NCI-H2227 treated with DMSO at 0.1 percent for 48 hours (cell line): ENCODE measurements at regions not wholly inside any gene's neighbourhood (a gene's known extent, or its start where the extent isn't known, plus 50 kb on each side); places are given as distances from the start of the nearest gene placed in this dataset.
"Not testable (repeated sequence)": the region's sequence is repeated elsewhere in the genome, so short reads cannot be mapped to it uniquely, and the experiment has no call there.

Source experiments
- DNase-seq: peaks from one replicate; lab custom pipeline; 2025; lab: John Stamatoyannopoulos, UW

DNA sequence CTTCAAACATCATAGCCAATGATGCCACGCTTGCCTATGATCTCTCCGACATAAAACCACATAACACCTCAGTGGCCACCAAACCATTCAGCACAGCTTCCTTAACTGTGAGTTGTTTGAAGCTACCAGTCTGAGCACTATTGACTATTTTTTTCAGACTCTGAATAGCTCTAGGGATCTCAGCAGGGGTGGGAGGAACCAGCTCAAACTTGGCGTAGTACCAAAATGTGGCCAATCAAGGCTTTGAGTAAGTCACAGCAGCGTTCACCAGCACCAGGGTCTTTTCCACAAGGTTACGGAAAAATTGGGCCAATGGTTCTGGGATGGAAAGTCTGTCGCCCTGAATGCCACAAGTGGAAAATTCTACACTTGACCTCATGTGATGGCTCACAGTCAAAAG lies 70.6 kb downstream of the SMPDL3A start:
- no peak for DNase-seq

DNA sequence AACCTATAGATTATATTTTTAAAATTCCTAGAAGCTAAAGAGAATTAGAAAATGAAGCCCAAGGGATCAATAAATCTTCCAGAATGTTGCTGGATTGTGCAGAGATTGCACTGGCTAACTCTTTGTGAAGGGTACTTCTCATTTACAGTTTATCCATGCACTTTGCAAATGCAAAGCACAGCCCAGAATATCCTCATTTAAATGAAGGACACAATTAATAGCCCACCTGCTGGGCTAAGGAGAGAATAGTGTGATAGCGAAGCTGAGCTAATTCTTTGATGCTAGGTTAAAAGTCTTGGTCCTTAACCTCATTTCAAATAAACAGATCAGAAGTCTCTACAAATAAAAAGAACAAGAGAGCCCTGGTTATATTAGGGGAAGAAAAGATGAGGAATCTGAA lies 72.5 kb downstream of the SMPDL3A start:
- DNase-seq: no peak

DNA sequence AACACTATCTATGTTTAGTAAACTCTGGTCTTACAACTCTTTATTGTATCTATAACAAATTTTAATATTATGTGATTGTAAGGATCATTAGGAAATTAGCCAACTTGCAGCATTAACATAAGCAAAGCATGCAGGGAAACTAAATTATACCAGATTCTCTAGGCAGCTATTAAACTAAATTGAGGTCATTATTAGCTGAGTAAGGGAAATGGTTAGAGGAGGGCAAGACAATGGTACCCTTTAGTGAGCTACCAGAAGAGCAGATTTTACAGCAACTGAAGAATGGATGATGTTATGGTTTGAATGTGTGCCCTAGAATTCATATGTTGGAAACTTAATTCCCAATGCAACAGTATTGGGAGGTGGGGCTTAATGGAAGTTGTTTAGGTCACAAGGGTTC lies 79.1 kb downstream of the SMPDL3A start:
- no peak for DNase-seq

- DNase-seq: peak; percentile 23
Observed at GRCh38 chr6:122869437-122870024, 80.5 kb downstream of the SMPDL3A start.

- no peak for DNase-seq
Observed at GRCh38 chr6:122871079-122871478, 82.0 kb downstream of the SMPDL3A start.

DNA sequence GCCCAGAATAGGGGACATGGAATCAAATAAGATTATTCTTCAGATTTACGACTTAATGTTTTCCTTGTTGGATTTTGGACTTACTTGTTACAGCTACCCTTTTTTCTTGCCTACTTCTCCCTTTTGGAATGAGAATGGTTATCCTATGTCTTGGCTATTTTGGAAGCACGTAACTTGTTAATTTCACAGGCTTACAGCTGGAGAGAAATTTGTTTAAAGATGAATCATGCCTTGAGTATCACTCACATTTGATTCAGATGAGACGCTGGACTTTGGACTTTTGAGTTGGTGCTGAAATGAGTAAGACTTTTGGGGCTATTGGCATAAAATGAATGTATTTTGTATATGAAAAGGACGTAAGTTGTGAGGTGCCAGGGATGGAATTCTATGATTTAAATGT lies 83.3 kb downstream of the SMPDL3A start:
- DNase-seq: no peak

GRCh38 chr6:122877302-122877701 lies 88.2 kb downstream of the SMPDL3A start:
- no peak for DNase-seq

- DNase-seq: no peak
Observed at GRCh38 chr6:122878796-122879195, 89.7 kb downstream of the SMPDL3A start.

DNA sequence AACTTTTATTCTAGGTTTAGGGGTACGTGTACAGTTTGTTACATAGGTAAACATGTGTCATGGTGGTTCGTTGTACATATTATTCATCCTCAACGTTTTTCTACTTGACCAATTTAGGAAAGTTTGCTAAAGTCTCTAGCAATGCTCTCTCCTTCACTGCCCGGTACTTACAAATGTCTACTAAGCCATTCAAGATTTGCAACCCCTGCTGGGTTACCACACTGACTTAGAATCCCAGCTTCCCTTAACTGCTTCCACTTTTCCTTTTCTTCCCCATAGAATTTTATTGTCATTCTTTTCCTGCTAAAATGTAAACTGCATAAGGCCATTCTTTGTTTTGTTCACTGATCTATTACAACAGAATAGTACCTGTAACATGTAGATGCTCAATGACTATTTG lies 97.4 kb downstream of the SMPDL3A start:
- no peak for DNase-seq

- no peak for DNase-seq
Observed at GRCh38 chr6:122887941-122888340, 98.9 kb downstream of the SMPDL3A start.

GRCh38 chr6:122888680-122889079 lies 99.6 kb downstream of the SMPDL3A start:
- not testable (repeated sequence) for DNase-seq

GRCh38 chr6:122890250-122890649 lies 101.2 kb downstream of the SMPDL3A start:
- no peak for DNase-seq

- DNase-seq: no peak
Observed at GRCh38 chr6:122894791-122895190, 101.2 kb upstream of the CLVS2 start.

- DNase-seq: no peak
Observed at GRCh38 chr6:122902326-122902725, 93.7 kb upstream of the CLVS2 start.

DNA sequence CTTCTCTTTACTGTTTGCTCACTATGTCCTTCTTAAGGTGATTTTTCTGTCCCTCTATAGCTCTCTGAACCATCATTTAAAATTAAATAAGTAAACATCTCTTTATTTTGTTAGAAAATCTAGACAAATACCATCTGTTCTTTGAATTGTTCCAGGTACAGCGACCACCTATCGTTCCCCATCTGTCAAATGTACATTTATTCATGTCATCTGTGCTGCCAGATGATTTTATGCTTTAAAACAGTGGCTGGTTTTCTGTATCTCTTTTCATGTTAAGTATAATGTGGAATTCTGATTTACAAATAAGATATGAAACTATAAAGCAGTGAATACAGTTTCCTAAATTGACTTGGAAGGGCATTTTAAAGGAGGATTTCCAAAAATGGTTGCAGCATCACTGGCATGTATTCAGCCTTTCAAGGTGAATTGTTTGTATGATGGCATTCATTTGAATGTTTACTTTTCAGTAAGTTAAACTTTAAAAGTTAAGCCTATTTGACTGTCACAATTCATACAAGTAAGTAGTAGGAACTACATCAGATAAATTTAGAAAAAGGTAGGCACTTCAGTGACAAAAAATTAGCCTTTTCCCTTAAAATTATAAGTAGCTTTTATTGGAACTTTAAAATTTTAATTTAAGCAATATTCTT lies 92.6 kb upstream of the CLVS2 start:
- no peak for DNase-seq

- no peak for DNase-seq
Observed at GRCh38 chr6:122904166-122904565, 91.9 kb upstream of the CLVS2 start.

GRCh38 chr6:122913558-122913957 lies 82.5 kb upstream of the CLVS2 start:
- DNase-seq: no peak

DNA sequence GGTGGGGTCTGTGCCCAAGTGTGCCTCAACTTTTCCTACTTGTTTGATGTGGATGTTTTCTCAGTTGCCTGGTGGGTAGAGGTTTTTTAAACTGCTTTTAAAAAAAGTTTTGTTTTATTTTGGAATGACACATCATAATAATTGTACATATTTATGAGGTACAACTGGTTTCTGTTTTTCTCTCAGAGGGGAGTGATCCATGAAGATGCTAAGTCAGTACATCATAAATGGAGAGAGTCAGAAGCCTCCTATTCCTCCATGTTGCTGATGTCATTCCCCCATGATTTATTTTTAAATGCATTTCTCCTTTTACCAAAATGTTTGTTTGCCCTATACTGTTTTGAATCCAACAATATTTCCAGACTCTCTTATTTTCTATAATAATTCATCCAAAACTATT lies 77.3 kb upstream of the CLVS2 start:
- DNase-seq: no peak

- DNase-seq: no peak
Observed at GRCh38 chr6:122930252-122931180, 65.5 kb upstream of the CLVS2 start.

DNA sequence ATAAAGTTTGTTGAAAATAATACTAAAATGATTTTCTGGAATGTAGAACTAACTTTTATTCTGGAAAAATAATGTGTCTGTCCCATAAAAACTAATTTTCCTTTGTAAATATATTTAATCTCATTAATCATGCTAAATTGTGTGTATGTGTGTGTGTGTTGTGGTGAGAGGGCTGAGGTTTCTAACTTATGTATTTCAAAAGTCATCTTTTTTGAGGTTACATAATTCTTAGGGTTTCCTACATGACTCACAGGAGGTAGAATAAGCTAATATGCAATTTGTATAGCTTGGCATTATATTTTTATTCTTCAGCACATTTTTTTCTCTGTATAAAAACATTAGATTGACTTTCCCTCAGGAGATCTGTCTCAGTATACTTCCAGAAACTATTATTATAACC lies 64.1 kb upstream of the CLVS2 start:
- DNase-seq: no peak

GRCh38 chr6:122944936-122945335 lies 51.1 kb upstream of the CLVS2 start:
- DNase-seq: not testable (repeated sequence)
